Nephron (organoid): ENCODE measurements at regions not wholly inside any gene's neighbourhood (a gene's known extent, or its start where the extent isn't known, plus 50 kb on each side); places are given as distances from the start of the nearest gene placed in this dataset.

Experiments used
- H3K27ac Mint-ChIP-seq, 3 experiments: 2 replicates each; pipeline ENCODE4 v1.8.0; 2020; ENCODE audit warnings: mixed read lengths in 3 of 3, mild to moderate bottlenecking in 2 of 3, moderate library complexity in 1 of 3
- H3K27me3 Mint-ChIP-seq: 2 replicates; pipeline ENCODE4 v1.8.0; 2021; ENCODE audit warnings: low read depth, mild to moderate bottlenecking, moderate library complexity, mixed read lengths
- H3K36me3 Mint-ChIP-seq: 2 replicates; pipeline ENCODE4 v1.8.0; 2020; ENCODE audit warnings: low read depth, mixed read lengths
- H3K4me1 Mint-ChIP-seq: 2 replicates; pipeline ENCODE4 v1.8.0; 2020; ENCODE audit warnings: mixed read lengths
- H3K4me3 Mint-ChIP-seq, 3 experiments: 2 replicates each; pipeline ENCODE4 v1.8.0; 2020; ENCODE audit warnings: mild to moderate bottlenecking in 3 of 3, mixed read lengths in 3 of 3, moderate library complexity in 2 of 3
- H3K9me3 Mint-ChIP-seq: 2 replicates; pipeline ENCODE4 v1.8.0; 2020; ENCODE audit warnings: mixed read lengths
- CTCF ChIP-seq, 3 experiments: fragments of 200-600 bp; sonication (generic); IDR thresholded peaks; one replicate each; pipeline ENCODE4 v1.5.0; 2021; ENCODE audit warnings: antibody characterized with exemption in 3 of 3; ENCODE audit not compliant: unreplicated experiment in 3 of 3

DNA sequence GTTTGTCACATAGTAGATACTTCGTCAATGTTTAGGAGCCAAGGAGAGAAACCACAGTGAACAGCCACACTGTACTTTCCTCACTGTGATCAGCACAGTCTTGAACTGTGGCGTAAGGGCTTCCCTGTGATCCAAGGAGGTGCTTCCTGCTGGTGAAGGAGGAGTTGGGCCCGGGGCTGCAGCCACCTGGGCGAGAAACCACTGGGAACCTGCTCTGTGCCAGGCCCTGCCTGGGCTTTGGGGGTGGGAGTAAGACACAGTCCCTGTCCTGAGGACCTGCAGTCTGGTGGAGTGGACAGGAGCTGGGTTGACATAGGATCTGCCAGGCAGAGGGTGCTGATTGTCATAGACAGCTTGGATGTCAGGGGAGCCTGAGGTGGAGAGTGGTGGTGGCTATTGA lies 60.5 kb upstream of the MRPS22 start:
- H3K4me3 Mint-ChIP-seq, result no peak overlapping the region
- no peaks in the 10 kb centered on the region for H3K4me1 Mint-ChIP-seq
- no peaks in the 10 kb centered on the region for H3K9me3 Mint-ChIP-seq
- TF ChIP-seq CTCF (IDR thresholded peaks at IDR 0.05; ENCODE audit: unreplicated experiment in 3 of 3), result no peak
- H3K36me3 Mint-ChIP-seq, result no peaks in the 10 kb centered on the region
- H3K27me3 Mint-ChIP-seq, result peaks cover 16% of the 10 kb centered on the region
- H3K27ac Mint-ChIP-seq, result no peak overlapping the region

DNA sequence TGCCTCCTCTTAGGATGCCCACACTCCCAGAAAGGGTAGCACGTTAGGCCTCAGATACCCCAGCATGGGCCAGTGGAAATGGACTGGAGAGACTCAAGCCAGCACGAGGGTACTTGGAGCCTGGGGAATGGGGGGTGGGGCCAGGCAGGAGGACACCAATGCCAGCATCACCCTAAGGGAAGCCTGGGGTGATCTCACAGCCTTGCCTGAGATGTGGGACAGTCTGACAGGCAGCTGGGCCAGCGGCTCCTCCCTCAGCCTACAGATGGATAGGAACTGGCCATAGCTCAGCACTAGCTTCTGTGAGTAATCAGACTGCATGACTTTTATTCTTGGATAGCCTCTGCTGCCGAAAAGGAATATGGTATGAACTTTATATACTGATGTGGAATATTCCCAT lies 59.6 kb upstream of the MRPS22 start:
- Mint-ChIP-seq H3K9me3 (no peaks in the 10 kb centered on the region), H3K4me1 (no peaks in the 10 kb centered on the region), H3K36me3 (no peaks in the 10 kb centered on the region), H3K4me3 (no peak overlapping the region), H3K27ac (no peak overlapping the region), H3K27me3 (peaks cover 16% of the 10 kb centered on the region)
- no peak for TF ChIP-seq CTCF (IDR thresholded peaks at IDR 0.05; ENCODE audit: unreplicated experiment in 3 of 3)

- H3K4me1 Mint-ChIP-seq, result no peaks in the 10 kb centered on the region
- H3K9me3 Mint-ChIP-seq, result no peaks in the 10 kb centered on the region
- no peaks in the 10 kb centered on the region for H3K36me3 Mint-ChIP-seq
- no peak for TF ChIP-seq CTCF (IDR thresholded peaks at IDR 0.05; ENCODE audit: unreplicated experiment in 3 of 3)
- H3K4me3 Mint-ChIP-seq, result no peak overlapping the region
- H3K27ac Mint-ChIP-seq, result no peak overlapping the region
- peaks cover 19% of the 10 kb centered on the region for H3K27me3 Mint-ChIP-seq
Measured at GRCh38 chr3:139285691-139286090, 58.1 kb upstream of the MRPS22 start.

DNA sequence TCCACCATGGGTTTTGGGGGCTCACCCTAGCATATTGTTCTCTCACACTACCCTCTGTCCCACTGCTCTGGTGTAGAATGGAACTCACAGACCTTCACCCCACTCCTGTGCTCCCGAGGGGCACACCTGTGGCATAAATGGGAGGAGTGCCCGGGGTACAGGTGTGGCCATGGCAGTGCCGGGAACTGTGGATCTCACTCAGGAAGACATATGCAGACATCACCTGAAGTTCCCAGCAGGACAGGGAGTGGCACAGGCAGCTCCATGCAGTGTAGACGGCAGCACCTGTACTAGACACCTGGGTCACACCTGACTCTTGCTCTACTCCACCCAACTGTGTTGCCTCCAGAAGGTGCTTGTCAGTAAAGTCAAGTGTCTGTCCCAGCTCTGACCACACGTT lies 57.6 kb upstream of the MRPS22 start:
- Mint-ChIP-seq H3K36me3 (no peaks in the 10 kb centered on the region), H3K27ac (no peak overlapping the region), H3K9me3 (no peaks in the 10 kb centered on the region), H3K4me3 (no peak overlapping the region), H3K4me1 (no peaks in the 10 kb centered on the region), H3K27me3 (peaks cover 19% of the 10 kb centered on the region)
- no peak for TF ChIP-seq CTCF (IDR thresholded peaks at IDR 0.05; ENCODE audit: unreplicated experiment in 3 of 3)

DNA sequence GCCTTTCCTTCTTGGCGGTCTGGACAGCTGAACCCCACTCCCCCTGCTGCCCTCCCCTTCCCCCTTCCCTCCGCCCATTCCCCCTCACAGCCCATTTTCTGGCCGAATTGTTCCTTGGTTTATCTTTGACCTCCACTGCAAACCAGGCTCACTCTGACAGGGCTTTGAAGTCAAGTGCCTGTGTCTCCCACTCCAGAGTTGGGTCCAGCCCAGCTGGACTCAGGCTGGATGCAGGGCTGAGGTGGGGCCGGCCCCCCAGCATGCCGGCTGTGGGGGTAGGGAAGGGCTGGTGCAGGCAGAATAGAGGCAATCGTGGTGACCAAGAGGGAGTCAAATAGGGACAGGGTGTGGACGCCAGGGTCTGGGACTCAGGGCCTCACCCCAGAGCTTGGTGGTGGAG lies 57.0 kb upstream of the MRPS22 start:
- no peaks in the 10 kb centered on the region for H3K9me3 Mint-ChIP-seq
- no peak for TF ChIP-seq CTCF (IDR thresholded peaks at IDR 0.05; ENCODE audit: unreplicated experiment in 3 of 3)
- no peaks in the 10 kb centered on the region for H3K4me1 Mint-ChIP-seq
- no peaks in the 10 kb centered on the region for H3K36me3 Mint-ChIP-seq
- no peak overlapping the region for H3K27ac Mint-ChIP-seq
- no peak overlapping the region for H3K4me3 Mint-ChIP-seq
- peaks cover 19% of the 10 kb centered on the region for H3K27me3 Mint-ChIP-seq

DNA sequence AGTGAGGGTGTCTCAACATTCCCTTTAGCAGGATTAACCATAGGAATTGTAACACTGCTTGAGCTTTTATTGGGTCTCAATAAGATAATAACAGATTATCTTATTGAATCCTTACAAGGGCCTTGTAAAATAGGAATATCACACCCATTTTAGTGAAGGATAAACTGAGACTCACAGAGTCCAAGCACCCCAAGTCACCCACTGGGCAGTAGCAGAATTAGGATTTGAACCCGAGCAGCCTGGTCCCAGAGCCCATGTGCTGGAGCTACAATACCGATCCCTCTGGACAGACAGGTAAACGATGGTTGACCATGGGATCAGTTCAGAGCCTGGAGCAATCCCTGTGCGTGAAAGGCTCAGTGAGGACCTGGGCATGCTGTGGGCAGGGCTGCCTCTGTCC lies 56.3 kb upstream of the MRPS22 start:
- Mint-ChIP-seq H3K27me3 (peaks cover 17% of the 10 kb centered on the region), H3K4me1 (no peaks in the 10 kb centered on the region), H3K36me3 (no peaks in the 10 kb centered on the region), H3K9me3 (no peaks in the 10 kb centered on the region), H3K4me3 (no peak overlapping the region), H3K27ac (no peak overlapping the region)
- no peak for TF ChIP-seq CTCF (IDR thresholded peaks at IDR 0.05; ENCODE audit: unreplicated experiment in 3 of 3)
